SK-N-MC (cell line): ENCODE measurements at regions not wholly inside any gene's neighbourhood (a gene's known extent, or its start where the extent isn't known, plus 50 kb on each side); places are given as distances from the start of the nearest gene placed in this dataset.

ENCODE experiments used
- EZH2 ChIP-seq: fragments of 200-600 bp; sonication (generic); IDR thresholded peaks from one replicate; pipeline ENCODE4 v1.6.1; 2017; ENCODE audit warnings: antibody characterized with exemption
- FOXP2 ChIP-seq: optimal IDR thresholded peaks from 2 replicates; pipeline ENCODE3; 2011; ENCODE audit warnings: mild to moderate bottlenecking, moderate library complexity; ENCODE audit not compliant: insufficient read depth; ENCODE audit errors: extremely low read length, control extremely low read depth
- POLR2AphosphoS5 ChIP-seq: IDR thresholded peaks from 2 replicates; pipeline ENCODE4 v1.6.1; 2012; ENCODE audit warnings: mild to moderate bottlenecking, low read depth, low read length, borderline replicate concordance

DNA sequence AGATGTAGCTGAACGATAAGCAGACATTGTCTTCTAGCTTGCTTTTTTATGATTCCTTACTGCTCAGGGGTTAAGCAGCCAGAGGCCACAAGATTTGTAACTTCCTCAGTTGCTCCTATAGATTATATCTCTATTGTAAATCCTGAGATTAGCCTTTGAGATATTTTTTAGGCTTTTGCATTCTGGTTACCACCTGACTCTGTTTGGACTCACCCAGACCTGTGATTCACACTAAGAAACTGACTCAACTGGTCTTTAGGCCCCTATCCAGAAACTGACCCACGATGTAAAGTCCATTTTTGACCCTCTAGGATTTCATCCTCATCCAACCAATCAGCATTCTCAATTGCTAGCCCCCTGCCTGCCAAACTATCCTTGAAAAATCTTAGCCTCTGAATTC, 194.4 kb downstream of the RASSF9 start:
- TF ChIP-seq POLR2AphosphoS5 (no peak), EZH2 (no peak), FOXP2 (no peak)
